ENCODE measurements at regions not wholly inside any gene's neighbourhood (a gene's known extent, or its start where the extent isn't known, plus 50 kb on each side); places are given as distances from the start of the nearest gene placed in this dataset.

- DNase-seq (ENCODE audit: low spot score): no peak
Observed at GRCh38 chr20:21033817-21034216, 72.3 kb downstream of the LINC00237 start.

- no peak for DNase-seq (ENCODE audit: low spot score)
Observed at GRCh38 chr20:21031666-21032065, 74.5 kb downstream of the LINC00237 start.

GRCh38 chr20:21029341-21029740, 76.8 kb downstream of the LINC00237 start:
- DNase-seq (ENCODE audit: low spot score): no peak

GRCh38 chr20:21028921-21029320, 77.2 kb downstream of the LINC00237 start:
- no peak for DNase-seq (ENCODE audit: low spot score)

- no peak for DNase-seq (ENCODE audit: low spot score)
Observed at GRCh38 chr20:21028436-21028835, 77.7 kb downstream of the LINC00237 start.

GRCh38 chr20:21027569-21027968, 78.6 kb downstream of the LINC00237 start:
- DNase-seq (ENCODE audit: low spot score): peak; percentile 77

GRCh38 chr20:21026951-21027350, 79.2 kb downstream of the LINC00237 start:
- no peak for DNase-seq (ENCODE audit: low spot score)

- DNase-seq (ENCODE audit: low spot score): no peak
Observed at GRCh38 chr20:21024420-21024819, 81.7 kb downstream of the LINC00237 start.

GRCh38 chr20:21022925-21023324, 83.2 kb downstream of the LINC00237 start:
- no peak for DNase-seq (ENCODE audit: low spot score)

GRCh38 chr20:21021472-21021790, 84.7 kb downstream of the LINC00237 start:
- DNase-seq (ENCODE audit: low spot score): no peak

GRCh38 chr20:21020659-21021471, 85.3 kb downstream of the LINC00237 start:
- DNase-seq (ENCODE audit: low spot score): no peak

GRCh38 chr20:21019814-21020658, 86.1 kb downstream of the LINC00237 start:
- DNase-seq (ENCODE audit: low spot score): no peak

- DNase-seq (ENCODE audit: low spot score): no peak
Observed at GRCh38 chr20:21019468-21019813, 86.7 kb downstream of the LINC00237 start.

- DNase-seq (ENCODE audit: low spot score): no peak
Observed at GRCh38 chr20:21018576-21018975, 87.6 kb downstream of the LINC00237 start.

GRCh38 chr20:21017528-21018085, 88.6 kb downstream of the LINC00237 start:
- DNase-seq (ENCODE audit: low spot score): no peak

- DNase-seq (ENCODE audit: low spot score): no peak
Observed at GRCh38 chr20:21016751-21017150, 89.4 kb downstream of the LINC00237 start.

- DNase-seq (ENCODE audit: low spot score): no peak
Observed at GRCh38 chr20:21014528-21014927, 91.6 kb downstream of the LINC00237 start.

- no peak for DNase-seq (ENCODE audit: low spot score)
Observed at GRCh38 chr20:21008951-21009350, 97.2 kb downstream of the LINC00237 start.

GRCh38 chr20:21006611-21007010, 99.5 kb downstream of the LINC00237 start:
- DNase-seq (ENCODE audit: low spot score): no peak

GRCh38 chr20:21004386-21005076, 101.6 kb downstream of the LINC00237 start:
- peak; percentile 14 for DNase-seq (ENCODE audit: low spot score)

- no peak for DNase-seq (ENCODE audit: low spot score)
Observed at GRCh38 chr20:21003902-21004301, 102.3 kb downstream of the LINC00237 start.

GRCh38 chr20:21002486-21002885, 103.7 kb downstream of the LINC00237 start:
- no peak for DNase-seq (ENCODE audit: low spot score)

Measured in RKO (cell line).